HEK293 (cell line): ENCODE measurements at regions not wholly inside any gene's neighbourhood (a gene's known extent, or its start where the extent isn't known, plus 50 kb on each side); places are given as distances from the start of the nearest gene placed in this dataset.

Source experiments
- FEZF1 ChIP-seq: fragments of 450-650 bp; formaldehyde crosslinking; IDR thresholded peaks from 2 replicates; pipeline ENCODE4 v1.5.1; 2016; ENCODE audit warnings: missing biosample characterization, missing genetic modification characterization
- IKZF3 ChIP-seq: fragments of 450-650 bp; IDR thresholded peaks from 2 replicates; pipeline ENCODE4 v1.5.0; 2018; ENCODE audit warnings: missing biosample characterization, mild to moderate bottlenecking, missing genetic modification characterization, moderate library complexity
- KLF1 ChIP-seq: fragments of 450-650 bp; formaldehyde crosslinking; IDR thresholded peaks from 2 replicates; pipeline ENCODE4 v1.5.1; 2016; ENCODE audit warnings: missing biosample characterization, missing genetic modification characterization
- KLF16 ChIP-seq: fragments of 450-650 bp; formaldehyde crosslinking; IDR thresholded peaks from 2 replicates; pipeline ENCODE4 v1.5.1; 2017; ENCODE audit warnings: missing biosample characterization, missing genetic modification characterization
- REPIN1 ChIP-seq: fragments of 450-650 bp; formaldehyde crosslinking; IDR thresholded peaks from 2 replicates; pipeline ENCODE4 v1.5.1; 2017; ENCODE audit warnings: missing biosample characterization, missing genetic modification characterization, low read depth
- SCRT1 ChIP-seq: fragments of 450-650 bp; formaldehyde crosslinking; IDR thresholded peaks from 2 replicates; pipeline ENCODE4 v1.5.1; 2016; ENCODE audit warnings: missing biosample characterization, missing genetic modification characterization, borderline replicate concordance
- TCF7L2 ChIP-seq: IDR thresholded peaks from 2 replicates; pipeline ENCODE4 v1.6.1; 2011; ENCODE audit warnings: low read depth, mild to moderate bottlenecking, inconsistent platforms, low read length, moderate library complexity, borderline replicate concordance
- ZNF121 ChIP-seq: fragments of 450-650 bp; formaldehyde crosslinking; IDR thresholded peaks from 2 replicates; pipeline ENCODE4 v1.5.1; 2016; ENCODE audit warnings: missing biosample characterization, missing genetic modification characterization
- ZNF146 ChIP-seq: fragments of 450-650 bp; formaldehyde crosslinking; IDR thresholded peaks from 2 replicates; pipeline ENCODE4 v1.5.1; 2016; ENCODE audit warnings: missing biosample characterization, missing genetic modification characterization
- ZNF16 ChIP-seq: fragments of 450-650 bp; formaldehyde crosslinking; IDR thresholded peaks from 2 replicates; pipeline ENCODE4 v1.5.1; 2016; ENCODE audit warnings: low read depth, missing biosample characterization, missing genetic modification characterization
- ZNF174 ChIP-seq: fragments of 450-650 bp; formaldehyde crosslinking; IDR thresholded peaks from 2 replicates; pipeline ENCODE4 v1.5.0; 2017; ENCODE audit warnings: missing biosample characterization, mild to moderate bottlenecking, missing genetic modification characterization
- ZNF311 ChIP-seq: fragments of 450-650 bp; formaldehyde crosslinking; IDR thresholded peaks from 2 replicates; pipeline ENCODE4 v1.5.1; 2017; ENCODE audit warnings: missing biosample characterization, missing genetic modification characterization, borderline replicate concordance
- ZNF324 ChIP-seq: fragments of 450-650 bp; formaldehyde crosslinking; IDR thresholded peaks from 2 replicates; pipeline ENCODE4 v1.5.1; 2016; ENCODE audit warnings: missing biosample characterization, missing genetic modification characterization
- ZNF449 ChIP-seq: fragments of 450-650 bp; formaldehyde crosslinking; IDR thresholded peaks from 2 replicates; pipeline ENCODE4 v1.5.1; 2017; ENCODE audit warnings: missing biosample characterization, mild to moderate bottlenecking, missing genetic modification characterization, moderate library complexity
- ZNF558 ChIP-seq: fragments of 450-650 bp; formaldehyde crosslinking; IDR thresholded peaks from 2 replicates; pipeline ENCODE4 v1.5.1; 2016; ENCODE audit warnings: missing biosample characterization, missing genetic modification characterization
- ZNF561 ChIP-seq: fragments of 450-650 bp; IDR thresholded peaks from 2 replicates; pipeline ENCODE4 v1.5.1; 2018; ENCODE audit warnings: missing biosample characterization, missing genetic modification characterization, borderline replicate concordance
- ZNF610 ChIP-seq: fragments of 450-650 bp; formaldehyde crosslinking; IDR thresholded peaks from 2 replicates; pipeline ENCODE4 v1.5.1; 2016; ENCODE audit warnings: missing biosample characterization, missing genetic modification characterization, borderline replicate concordance
- ZNF624 ChIP-seq: fragments of 450-650 bp; formaldehyde crosslinking; IDR thresholded peaks from 2 replicates; pipeline ENCODE4 v1.5.1; 2017; ENCODE audit warnings: missing biosample characterization, missing genetic modification characterization
- ZNF629 ChIP-seq: fragments of 450-650 bp; formaldehyde crosslinking; IDR thresholded peaks from 2 replicates; pipeline ENCODE4 v1.5.1; 2017; ENCODE audit warnings: missing biosample characterization, missing genetic modification characterization
- ZNF639 ChIP-seq: fragments of 450-650 bp; formaldehyde crosslinking; IDR thresholded peaks from 2 replicates; pipeline ENCODE4 v1.5.1; 2016; ENCODE audit warnings: missing biosample characterization, missing genetic modification characterization
- ZNF658 ChIP-seq: fragments of 450-650 bp; formaldehyde crosslinking; IDR thresholded peaks from 2 replicates; pipeline ENCODE4; 2016; ENCODE audit warnings: missing biosample characterization, missing genetic modification characterization
- ZNF664 ChIP-seq: fragments of 450-650 bp; formaldehyde crosslinking; IDR thresholded peaks from 2 replicates; pipeline ENCODE4 v1.5.1; 2016; ENCODE audit warnings: missing biosample characterization, missing genetic modification characterization
- ZNF677 ChIP-seq: fragments of 450-650 bp; IDR thresholded peaks from 2 replicates; pipeline ENCODE4 v1.5.0; 2018; ENCODE audit warnings: missing biosample characterization, mild to moderate bottlenecking, missing genetic modification characterization, moderate library complexity
- ZNF747 ChIP-seq: fragments of 450-650 bp; formaldehyde crosslinking; IDR thresholded peaks from 2 replicates; pipeline ENCODE4 v1.5.1; 2016; ENCODE audit warnings: missing biosample characterization, missing genetic modification characterization
- TF ChIP-seq, protein P1 (sequence below): IDR thresholded peaks from 2 replicates; pipeline ENCODE4 v1.6.1; 2011; ENCODE audit warnings: mild to moderate bottlenecking, low read depth, low read length, borderline replicate concordance
- TF ChIP-seq, protein P2 (sequence below): fragments of 450-650 bp; formaldehyde crosslinking; IDR thresholded peaks from 2 replicates; pipeline ENCODE4 v1.5.1; 2016; ENCODE audit warnings: missing biosample characterization, missing genetic modification characterization
- TF ChIP-seq, protein P3 (sequence below): fragments of 450-650 bp; formaldehyde crosslinking; IDR thresholded peaks from 2 replicates; pipeline ENCODE4 v1.5.0; 2017; ENCODE audit warnings: missing biosample characterization, missing genetic modification characterization, borderline replicate concordance
- TF ChIP-seq, protein P4 (sequence below): fragments of 450-650 bp; formaldehyde crosslinking; IDR thresholded peaks from 2 replicates; pipeline ENCODE4 v1.5.1; 2016; ENCODE audit warnings: missing biosample characterization, missing genetic modification characterization
- TF ChIP-seq, protein P5 (sequence below): fragments of 450-650 bp; formaldehyde crosslinking; IDR thresholded peaks from 2 replicates; pipeline ENCODE4 v1.5.1; 2016; ENCODE audit warnings: missing biosample characterization, missing genetic modification characterization, borderline replicate concordance

DNA sequence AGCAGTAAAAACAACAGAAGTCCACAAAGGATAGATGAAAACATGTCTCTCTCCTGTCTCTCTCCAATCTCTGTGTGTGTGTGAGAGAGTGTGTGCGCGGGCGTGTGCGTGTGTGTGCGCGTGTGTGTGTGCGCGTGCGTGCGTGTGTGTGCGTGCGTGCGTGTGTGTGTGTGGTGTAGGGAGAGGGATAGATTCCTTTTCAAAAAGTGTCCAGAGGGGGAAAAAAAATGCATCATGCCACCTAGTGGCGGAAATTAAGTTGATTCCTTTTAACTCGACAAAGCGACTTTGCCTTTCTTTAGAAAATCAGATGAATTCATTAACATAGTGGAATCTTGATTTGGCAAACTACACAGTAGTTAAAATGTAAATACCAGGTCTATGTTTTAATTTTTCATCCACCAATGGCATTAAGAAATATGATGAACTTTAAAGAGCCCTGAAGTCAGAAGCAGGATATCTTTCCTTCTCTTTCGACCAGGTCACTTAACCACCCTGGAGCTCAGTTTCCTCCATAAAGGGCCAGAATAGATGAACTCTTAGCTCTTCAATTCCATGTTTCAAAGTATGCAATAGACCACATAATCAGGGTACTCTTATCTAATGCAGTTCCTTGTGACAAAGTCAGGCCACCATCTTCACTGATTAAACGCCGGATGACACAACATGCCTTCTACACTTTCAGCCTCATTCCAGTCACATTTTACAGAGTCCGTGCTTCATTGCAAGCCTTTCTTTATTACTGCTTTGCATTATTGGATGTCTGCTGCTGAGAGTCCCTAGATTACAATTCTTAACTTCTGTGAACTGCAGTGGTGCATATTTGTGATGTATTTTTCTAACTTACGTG, 162.8 kb downstream of the FBXO8 start (continued):
- TF ChIP-seq ZNF747 (tag by site-specific recombination), result no peak
- TF ChIP-seq ZNF561 (tag by site-specific recombination), result no peak; the same call in 1 of the 2 replicates
- no peak for TF ChIP-seq ZNF664 (tag by site-specific recombination)
- TF ChIP-seq, protein P1, sequence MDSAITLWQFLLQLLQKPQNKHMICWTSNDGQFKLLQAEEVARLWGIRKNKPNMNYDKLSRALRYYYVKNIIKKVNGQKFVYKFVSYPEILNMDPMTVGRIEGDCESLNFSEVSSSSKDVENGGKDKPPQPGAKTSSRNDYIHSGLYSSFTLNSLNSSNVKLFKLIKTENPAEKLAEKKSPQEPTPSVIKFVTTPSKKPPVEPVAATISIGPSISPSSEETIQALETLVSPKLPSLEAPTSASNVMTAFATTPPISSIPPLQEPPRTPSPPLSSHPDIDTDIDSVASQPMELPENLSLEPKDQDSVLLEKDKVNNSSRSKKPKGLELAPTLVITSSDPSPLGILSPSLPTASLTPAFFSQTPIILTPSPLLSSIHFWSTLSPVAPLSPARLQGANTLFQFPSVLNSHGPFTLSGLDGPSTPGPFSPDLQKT, result no peak
- TF ChIP-seq ZNF639 (tag by site-specific recombination), result no peak
- no peak for TF ChIP-seq ZNF624
- TF ChIP-seq TCF7L2, result no peak
- no peak for TF ChIP-seq ZNF311 (tag by site-specific recombination)
- TF ChIP-seq ZNF658 (tag by site-specific recombination), result no peak
- no peak for TF ChIP-seq ZNF449 (tag by site-specific recombination)
- no peak for TF ChIP-seq ZNF121 (tag by site-specific recombination)
- TF ChIP-seq, protein P2, sequence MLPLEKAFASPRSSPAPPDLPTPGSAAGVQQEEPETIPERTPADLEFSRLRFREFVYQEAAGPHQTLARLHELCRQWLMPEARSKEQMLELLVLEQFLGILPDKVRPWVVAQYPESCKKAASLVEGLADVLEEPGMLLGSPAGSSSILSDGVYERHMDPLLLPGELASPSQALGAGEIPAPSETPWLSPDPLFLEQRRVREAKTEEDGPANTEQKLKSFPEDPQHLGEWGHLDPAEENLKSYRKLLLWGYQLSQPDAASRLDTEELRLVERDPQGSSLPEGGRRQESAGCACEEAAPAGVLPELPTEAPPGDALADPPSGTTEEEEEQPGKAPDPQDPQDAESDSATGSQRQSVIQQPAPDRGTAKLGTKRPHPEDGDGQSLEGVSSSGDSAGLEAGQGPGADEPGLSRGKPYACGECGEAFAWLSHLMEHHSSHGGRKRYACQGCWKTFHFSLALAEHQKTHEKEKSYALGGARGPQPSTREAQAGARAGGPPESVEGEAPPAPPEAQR (tag by site-specific recombination), result no peak
- TF ChIP-seq IKZF3, result peak; percentile 92
- no peak for TF ChIP-seq SCRT1 (tag by site-specific recombination)
- TF ChIP-seq ZNF146 (tag by site-specific recombination), result no peak
- TF ChIP-seq KLF16 (tag by site-specific recombination), result no peak
- no peak for TF ChIP-seq REPIN1
- TF ChIP-seq, protein P3, sequence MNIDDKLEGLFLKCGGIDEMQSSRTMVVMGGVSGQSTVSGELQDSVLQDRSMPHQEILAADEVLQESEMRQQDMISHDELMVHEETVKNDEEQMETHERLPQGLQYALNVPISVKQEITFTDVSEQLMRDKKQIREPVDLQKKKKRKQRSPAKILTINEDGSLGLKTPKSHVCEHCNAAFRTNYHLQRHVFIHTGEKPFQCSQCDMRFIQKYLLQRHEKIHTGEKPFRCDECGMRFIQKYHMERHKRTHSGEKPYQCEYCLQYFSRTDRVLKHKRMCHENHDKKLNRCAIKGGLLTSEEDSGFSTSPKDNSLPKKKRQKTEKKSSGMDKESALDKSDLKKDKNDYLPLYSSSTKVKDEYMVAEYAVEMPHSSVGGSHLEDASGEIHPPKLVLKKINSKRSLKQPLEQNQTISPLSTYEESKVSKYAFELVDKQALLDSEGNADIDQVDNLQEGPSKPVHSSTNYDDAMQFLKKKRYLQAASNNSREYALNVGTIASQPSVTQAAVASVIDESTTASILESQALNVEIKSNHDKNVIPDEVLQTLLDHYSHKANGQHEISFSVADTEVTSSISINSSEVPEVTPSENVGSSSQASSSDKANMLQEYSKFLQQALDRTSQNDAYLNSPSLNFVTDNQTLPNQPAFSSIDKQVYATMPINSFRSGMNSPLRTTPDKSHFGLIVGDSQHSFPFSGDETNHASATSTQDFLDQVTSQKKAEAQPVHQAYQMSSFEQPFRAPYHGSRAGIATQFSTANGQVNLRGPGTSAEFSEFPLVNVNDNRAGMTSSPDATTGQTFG (tag by site-specific recombination), result no peak
- TF ChIP-seq ZNF324, result 0 out of 2 replicates have a peak, but pooled peaks have one; percentile 72
- TF ChIP-seq ZNF677, result no peak
- TF ChIP-seq ZNF629 (tag by site-specific recombination), result no peak
- no peak for TF ChIP-seq ZNF610
- TF ChIP-seq KLF1 (tag by site-specific recombination), result no peak
- TF ChIP-seq, protein P4, sequence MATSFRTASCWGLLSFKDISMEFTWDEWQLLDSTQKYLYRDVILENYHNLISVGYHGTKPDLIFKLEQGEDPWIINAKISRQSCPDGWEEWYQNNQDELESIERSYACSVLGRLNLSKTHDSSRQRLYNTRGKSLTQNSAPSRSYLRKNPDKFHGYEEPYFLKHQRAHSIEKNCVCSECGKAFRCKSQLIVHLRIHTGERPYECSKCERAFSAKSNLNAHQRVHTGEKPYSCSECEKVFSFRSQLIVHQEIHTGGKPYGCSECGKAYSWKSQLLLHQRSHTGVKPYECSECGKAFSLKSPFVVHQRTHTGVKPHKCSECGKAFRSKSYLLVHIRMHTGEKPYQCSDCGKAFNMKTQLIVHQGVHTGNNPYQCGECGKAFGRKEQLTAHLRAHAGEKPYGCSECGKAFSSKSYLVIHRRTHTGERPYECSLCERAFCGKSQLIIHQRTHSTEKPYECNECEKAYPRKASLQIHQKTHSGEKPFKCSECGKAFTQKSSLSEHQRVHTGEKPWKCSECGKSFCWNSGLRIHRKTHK (tag by site-specific recombination), result no peak
- TF ChIP-seq, protein P5, sequence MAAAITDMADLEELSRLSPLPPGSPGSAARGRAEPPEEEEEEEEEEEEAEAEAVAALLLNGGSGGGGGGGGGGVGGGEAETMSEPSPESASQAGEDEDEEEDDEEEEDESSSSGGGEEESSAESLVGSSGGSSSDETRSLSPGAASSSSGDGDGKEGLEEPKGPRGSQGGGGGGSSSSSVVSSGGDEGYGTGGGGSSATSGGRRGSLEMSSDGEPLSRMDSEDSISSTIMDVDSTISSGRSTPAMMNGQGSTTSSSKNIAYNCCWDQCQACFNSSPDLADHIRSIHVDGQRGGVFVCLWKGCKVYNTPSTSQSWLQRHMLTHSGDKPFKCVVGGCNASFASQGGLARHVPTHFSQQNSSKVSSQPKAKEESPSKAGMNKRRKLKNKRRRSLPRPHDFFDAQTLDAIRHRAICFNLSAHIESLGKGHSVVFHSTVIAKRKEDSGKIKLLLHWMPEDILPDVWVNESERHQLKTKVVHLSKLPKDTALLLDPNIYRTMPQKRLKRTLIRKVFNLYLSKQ (tag by site-specific recombination), result no peak
- TF ChIP-seq FEZF1 (tag by site-specific recombination), result no peak
- no peak; the same call in 1 of the 2 replicates for TF ChIP-seq ZNF558 (tag by site-specific recombination)
- TF ChIP-seq ZNF174 (tag by site-specific recombination), result no peak
- TF ChIP-seq ZNF16 (tag by site-specific recombination), result no peak
